HG02981 (cell line): ENCODE measurements at regions not wholly inside any gene's neighbourhood (a gene's known extent, or its start where the extent isn't known, plus 50 kb on each side); places are given as distances from the start of the nearest gene placed in this dataset.

Source experiments
- ATAC-seq: cut with Tn5 transposase; IDR thresholded peaks from one replicate; pipeline ENCODE4 v1.9.1; 2021; ENCODE audit warnings: mild to moderate bottlenecking, moderate library complexity; ENCODE audit not compliant: unreplicated experiment

DNA sequence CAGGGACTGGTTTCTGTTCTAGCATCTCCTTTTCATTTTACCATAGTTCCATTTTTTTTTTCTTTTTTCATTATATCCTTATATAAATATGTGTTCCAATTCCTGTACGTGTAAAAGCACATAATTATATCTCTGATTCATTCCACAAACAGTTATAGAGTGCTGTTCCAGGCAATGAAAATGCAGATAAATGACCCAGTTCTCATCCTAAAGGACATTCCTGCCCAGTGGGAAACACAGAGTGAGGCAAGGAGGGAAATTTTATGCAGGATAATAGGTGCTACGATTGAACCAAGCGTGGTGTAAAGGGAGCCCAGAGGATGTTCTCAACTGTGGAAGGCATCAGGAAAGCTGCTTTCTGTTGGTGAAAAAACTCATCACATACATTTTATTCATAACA, 408.1 kb downstream of the GATA3 start:
- ATAC-seq = no peak

DNA sequence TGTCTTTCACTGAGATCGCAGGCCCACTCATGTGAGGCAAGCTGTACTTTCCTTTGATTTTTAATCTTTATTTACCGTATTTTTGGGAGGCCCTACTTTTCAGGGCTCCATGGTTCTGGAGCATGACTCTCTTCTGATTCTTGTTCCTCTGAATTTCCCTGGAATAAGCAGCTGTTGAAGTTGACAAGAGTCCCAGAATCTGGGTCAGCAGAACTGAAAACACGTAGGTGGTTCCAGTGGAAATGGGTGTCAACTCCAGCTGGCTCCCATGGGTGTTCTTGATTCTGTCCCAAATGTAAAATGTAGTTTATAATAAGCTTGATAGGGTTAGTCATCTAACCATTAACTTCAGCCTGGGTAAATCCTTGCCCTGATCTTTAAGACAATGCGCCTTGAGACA, 409.4 kb downstream of the GATA3 start:
- ATAC-seq = no peak

DNA sequence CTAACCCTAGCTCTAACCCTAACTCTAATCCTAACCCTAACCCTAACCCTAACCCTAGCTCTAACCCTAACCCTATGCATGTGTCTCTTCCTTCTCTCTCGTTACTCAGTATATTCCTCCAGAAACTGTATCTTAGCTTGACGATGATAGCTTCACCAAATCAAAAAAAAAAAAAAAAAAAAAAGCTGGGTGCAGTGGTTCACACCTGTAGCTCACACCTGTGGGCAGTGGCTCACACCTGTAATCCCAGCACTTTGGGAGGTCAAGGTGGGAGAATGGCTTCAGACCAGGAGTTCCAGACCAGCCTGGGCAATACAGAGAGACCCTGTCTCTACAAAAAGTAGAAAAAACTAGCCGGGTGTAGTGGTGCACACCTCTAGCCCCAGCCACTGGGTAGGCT, 414.0 kb downstream of the GATA3 start:
- ATAC-seq = no peak

DNA sequence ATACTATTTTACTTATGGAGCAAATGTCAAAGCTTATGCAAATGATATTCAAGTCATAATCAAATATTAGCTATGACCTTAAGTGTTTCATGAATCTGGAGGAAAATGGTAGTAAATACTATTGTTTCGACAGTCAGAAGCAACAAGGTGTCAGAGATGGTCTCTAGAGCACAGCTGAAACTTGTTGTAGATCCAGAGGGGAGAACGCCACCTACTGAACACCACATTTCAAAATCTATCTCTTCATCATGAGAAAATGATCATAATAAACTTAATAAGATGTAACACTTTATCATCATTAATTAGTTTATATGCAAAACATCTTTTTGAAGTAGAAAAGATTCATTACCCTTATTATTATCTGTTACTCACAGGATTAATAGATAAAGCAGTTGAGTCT, 418.7 kb downstream of the GATA3 start:
- ATAC-seq = no peak

DNA sequence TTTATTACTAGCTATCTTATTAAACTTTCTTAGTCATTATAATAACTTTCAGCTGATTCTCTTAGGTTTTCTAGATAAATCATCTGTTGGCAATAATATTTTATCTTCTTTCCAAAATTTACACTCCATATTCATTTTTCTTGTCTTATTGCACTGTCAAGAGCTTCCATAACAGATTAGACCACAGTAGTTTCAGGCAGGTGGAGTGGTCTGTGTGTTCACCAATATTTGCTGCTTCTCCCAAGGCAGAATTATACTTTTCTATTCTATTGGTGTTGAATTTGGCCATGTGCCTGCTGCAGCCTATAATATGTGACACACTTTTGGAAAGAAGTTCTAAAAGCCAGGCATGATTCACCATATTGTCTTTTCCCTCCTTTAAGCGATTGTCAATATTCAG, 422.8 kb downstream of the GATA3 start:
- no peak for ATAC-seq

DNA sequence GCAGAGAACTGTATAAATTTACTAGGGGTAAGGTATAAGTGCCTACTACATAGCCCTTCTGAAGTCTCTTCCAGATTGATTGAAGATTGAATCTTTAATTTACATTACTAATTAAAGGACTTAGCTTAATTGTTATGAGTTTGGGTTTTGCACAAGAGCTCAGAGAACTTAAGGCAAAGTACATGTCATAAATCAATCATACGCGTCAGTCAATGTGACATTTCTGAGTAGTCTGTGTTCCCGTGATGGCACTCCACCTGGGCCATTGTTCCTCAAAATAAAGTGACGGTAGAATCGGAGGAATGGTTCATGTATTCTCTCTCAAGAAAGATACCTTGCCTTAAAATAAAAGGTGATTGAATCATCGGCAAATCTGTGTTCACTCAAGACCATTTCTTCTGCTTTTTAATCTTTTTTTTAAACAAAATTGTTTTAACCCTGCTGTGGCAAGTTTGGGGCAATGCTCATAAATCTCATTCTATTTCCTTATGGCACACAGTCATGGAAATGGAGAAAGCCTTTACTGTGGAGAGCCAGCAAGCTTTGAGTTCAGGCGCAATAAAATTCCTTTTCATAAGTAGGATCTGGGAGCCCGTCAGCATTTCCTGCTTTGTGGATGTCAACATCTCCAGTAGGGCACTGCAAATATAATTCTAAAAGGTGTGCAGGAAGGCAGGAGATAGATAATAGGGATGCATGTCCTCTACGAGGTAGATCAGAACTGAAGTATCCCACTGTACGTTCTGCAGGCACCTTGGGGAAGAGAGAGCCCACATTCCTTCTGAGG, 427.4 kb downstream of the GATA3 start:
- no peak for ATAC-seq

DNA sequence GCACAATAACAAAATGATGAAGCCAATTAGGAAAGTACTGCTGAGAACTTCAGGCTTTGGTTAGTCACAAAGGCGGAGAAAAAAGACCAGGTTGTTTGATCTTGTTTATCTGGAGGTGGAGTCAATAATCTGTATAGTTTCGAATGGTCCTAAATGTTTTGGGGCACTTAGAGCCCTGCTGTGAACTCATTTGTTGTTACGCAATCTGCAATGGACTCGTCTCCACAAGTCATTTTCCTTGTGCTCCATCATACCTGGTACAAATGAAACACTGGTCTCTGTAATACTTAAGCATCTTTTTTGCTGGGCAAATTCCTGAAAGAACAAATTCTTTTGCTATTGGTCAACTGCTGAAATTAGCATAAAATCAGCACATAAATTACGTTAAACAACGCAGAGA, 430.5 kb downstream of the GATA3 start:
- no peak for ATAC-seq

DNA sequence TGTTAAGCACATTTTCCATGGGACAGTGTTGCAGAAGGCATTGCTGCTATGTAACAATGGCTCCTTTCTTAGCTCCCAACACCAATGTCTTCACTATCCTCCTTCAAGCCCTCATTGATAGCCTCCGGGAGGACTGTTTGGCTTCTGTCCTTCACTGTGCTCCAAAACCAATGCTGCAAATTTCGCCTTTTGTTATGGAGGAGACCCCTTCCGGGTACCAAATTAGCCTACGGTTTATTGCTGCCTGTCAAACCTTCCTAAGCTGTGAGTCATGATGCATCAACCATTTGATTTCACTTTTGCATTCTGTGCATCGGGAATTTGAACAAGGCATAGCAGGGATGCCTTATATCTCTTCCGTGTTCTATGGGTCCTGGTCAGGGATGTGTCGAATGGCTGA, 432.9 kb downstream of the GATA3 start:
- ATAC-seq = no peak

DNA sequence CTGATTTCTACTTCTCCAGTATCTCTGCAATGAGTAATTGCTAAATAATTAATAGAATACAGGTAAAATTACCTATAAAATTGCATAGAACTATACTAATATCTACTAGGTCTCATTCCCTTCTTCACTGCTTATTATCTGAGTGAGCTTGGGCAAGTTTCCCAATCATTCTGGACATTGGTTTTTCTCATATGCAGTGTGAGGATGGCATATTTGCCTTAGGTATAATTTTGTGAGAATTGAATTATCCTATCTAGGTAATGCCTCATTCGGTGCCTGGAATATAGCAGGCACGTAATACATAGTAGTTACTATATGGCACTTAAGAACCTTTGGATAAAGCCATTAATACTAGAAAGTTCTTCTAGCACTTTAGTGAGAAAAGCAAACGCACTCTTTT, 434.7 kb downstream of the GATA3 start:
- ATAC-seq = no peak

DNA sequence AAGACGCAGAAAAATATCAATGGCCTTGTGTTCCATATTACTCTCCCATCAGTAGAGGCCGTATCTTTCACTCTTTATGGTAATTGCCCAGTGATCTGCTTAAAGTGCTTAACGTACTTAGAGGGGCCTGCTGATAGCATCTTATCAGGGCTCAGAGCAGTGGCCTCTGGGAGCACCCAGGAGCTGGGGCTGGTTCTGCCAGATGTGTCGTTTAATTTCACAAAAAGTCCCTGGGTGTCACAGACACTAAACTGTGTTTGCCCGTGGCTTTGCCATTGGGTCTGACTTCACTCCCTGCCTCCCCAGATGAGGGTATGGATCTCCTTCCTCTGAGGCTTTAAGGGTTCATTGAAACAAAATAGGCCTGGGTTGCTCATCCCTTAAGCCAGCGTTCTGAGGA, 435.3 kb downstream of the GATA3 start:
- no peak for ATAC-seq

DNA sequence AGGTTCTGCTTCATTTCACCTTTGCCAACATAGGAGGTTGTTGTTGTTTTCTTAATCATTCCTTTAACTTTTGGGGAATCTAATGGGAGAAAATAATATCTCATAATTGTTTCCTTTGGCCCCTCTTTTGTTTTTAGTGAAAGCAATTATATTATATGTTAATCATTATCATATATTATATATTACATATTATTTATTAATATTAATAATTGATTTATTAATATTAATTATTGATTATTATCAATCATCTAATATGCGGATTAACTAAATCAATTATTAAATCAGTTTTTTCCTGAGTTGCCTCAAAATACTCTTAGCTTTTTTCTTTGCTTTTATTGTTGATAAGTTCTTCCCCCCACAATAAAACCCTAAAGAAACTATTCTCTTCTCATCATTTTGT, 443.8 kb downstream of the GATA3 start:
- ATAC-seq = no peak

DNA sequence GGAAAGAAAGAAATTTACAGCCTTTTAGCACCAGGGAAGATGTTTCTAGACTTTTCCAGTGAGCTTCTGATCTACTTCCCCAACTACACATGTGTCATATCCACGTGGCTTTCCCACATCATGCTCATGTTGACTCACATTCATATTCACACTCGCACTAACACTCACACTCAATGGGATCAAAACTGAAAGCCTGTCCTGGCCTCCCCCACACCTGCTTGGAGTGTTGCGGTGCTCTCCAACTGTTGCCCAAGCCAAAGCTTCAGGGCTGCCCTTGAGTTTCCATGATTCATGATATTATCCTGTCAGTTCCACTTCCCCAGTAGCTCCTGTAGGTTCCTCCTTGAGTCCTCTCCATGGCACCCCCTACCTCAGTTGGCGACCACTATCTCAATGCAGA, 444.4 kb downstream of the GATA3 start:
- no peak for ATAC-seq

DNA sequence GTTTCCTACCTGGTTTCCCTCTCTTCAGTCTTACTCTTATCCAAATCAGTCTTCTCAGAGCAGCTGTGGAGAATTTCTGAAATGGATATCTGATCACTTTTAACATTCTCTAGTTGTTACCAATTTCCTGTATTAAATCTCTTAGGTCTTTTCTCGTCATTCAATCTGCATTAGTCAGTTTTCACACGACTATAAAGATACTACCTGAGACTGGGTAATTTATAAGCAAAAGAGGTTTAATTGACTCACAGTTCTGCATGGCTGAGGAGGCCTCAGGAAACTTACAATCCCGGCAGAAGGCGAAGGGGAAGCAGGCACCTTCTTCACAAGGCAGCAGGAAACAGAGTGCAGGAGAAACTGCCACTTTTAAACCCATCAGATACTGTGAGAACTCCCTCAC, 444.8 kb downstream of the GATA3 start:
- no peak for ATAC-seq

DNA sequence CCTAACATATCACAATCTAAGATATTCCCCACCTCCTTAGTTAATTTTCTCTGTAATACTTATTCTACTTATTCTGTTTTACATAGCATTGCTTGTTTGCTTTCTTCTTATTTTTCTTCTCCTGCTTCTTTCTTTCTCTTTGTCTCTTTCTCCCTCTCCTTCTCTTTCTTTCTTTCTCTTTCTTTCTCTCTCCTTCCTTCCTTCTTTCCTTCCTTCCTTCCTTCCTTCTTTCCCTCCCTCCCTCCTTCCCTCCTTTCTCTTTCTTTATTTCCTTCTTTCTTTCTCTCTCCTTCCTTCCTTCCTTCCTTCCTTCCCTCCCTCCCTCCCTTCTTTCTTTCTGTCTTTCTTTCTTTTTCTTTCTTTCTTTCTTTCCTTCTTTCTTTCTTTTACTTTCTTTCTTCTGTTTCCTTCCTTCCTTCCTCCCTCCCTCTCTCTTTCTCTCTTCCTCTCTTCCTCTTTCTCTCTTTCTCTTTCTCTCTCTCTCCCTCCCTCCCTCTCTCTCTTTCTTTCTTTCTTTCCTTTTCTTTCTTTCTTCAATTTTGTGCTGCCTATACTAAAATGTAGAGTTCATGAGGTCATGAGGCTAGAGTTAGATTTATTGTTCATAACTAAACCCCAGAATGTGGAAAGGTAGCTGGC, 445.4 kb downstream of the GATA3 start:
- ATAC-seq = no peak

DNA sequence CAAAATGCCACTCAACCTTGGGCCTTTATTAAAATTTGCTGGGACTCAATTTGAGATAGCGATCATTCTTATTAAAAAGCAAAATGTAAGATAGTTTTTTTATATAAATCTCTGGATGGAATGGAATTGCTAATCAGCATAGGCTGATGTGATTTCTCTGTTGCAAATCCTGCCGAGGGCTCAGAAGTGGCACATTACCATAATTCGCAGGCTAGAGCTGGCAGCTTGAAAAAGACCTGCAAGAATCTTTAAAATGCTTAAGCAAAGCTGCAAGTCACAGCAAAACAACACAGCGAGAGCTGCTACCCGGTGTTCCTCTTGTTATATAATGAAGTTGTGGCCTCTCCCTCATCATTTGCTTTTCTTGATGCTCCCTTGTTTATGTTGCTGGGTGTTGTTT, 448.1 kb downstream of the GATA3 start:
- ATAC-seq = no peak

DNA sequence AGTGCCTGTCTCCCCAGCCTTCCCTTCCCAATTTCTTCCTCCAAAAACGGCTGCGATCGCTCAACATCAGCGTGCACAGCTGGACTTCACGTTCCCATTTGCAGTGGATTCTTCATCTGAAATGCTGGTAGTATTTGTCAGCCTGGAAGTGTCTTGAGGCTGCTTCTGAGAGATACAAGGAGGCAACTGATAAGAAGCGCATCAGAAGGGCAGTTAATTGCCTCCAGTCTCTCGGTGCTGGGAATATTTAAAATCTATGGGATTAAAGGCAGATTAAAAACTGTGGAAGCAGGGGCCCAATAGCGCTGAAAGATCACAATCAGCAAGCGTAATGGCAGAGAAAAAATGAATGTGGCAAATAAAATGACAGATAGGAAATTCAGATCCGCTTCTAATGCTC, 450.0 kb downstream of the GATA3 start:
- ATAC-seq = no peak

DNA sequence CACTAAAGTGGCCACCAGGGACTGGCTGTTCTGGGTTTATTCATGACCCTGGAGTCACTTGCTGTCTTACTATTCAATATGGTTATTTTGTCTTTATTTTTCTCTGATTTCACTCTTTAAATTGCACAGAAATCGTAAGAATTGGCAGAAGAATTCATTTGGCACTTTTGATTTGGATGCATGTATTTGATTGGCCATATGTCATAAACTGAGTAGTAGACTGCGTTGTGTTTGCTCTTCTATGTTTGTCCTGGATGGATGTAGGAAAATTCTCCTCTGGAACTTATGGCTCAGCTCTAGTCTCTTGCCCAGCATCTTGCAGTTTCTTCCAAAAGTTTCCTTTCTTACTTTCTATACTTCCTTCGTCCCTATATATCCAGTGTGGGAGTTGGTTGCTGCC, 452.7 kb downstream of the GATA3 start:
- ATAC-seq = no peak

DNA sequence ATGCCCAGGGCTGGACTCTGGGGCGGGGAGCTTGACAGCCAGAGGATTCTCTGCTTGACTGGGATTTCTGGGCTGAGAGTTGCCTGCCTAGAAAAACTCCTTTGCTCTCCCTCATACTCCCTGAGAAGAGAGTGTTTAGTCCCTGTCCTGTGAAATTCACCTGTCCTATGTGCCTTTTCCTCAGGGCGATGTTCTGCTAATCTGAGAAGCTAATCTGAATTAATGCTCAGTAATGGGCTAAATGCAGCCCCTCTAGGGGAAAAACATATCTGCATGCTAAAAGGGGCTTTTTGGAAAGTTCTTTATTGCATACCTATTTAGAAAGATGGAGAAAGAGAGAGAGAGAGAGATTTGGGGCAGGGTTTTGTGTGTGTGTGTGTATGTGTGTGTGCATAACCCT, 454.4 kb downstream of the GATA3 start:
- no peak for ATAC-seq

DNA sequence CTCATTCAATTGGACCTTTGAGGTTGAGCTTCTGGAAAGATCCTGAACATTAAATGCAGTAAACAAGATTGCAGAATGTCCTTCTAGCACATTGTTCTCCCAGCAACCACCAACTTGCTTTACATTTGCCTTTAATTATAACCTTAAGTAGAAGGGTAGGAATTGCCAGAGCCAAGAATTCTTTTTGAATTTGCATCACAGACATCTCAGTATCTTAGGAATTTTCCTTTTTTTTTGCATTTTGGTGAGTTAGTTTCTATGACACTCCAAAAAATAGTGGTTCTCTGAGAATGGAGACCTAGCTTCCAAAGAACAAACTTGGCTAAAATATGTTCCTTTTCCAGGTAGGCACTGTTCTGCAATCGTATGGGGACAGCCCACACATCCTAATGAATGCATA, 456.0 kb downstream of the GATA3 start:
- ATAC-seq = no peak

DNA sequence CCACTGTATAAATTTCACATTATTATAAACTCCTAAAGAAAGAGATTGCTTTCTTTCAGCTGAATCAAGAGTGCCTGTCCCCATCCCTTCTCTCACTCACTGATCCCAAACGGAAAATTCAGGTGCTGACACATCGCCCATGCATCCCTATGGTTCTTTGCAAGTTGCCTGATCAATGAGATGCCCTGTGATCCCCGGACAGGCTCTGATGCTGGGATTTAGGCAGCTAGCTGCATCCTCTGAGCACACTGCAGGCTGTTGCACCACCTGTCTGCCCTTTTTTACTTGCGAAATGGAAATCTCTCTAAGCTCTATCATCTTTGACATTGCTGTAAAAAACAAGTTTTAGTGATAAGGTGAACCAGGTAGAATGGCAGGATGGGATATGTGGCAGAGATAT, 456.5 kb downstream of the GATA3 start:
- ATAC-seq = no peak

DNA sequence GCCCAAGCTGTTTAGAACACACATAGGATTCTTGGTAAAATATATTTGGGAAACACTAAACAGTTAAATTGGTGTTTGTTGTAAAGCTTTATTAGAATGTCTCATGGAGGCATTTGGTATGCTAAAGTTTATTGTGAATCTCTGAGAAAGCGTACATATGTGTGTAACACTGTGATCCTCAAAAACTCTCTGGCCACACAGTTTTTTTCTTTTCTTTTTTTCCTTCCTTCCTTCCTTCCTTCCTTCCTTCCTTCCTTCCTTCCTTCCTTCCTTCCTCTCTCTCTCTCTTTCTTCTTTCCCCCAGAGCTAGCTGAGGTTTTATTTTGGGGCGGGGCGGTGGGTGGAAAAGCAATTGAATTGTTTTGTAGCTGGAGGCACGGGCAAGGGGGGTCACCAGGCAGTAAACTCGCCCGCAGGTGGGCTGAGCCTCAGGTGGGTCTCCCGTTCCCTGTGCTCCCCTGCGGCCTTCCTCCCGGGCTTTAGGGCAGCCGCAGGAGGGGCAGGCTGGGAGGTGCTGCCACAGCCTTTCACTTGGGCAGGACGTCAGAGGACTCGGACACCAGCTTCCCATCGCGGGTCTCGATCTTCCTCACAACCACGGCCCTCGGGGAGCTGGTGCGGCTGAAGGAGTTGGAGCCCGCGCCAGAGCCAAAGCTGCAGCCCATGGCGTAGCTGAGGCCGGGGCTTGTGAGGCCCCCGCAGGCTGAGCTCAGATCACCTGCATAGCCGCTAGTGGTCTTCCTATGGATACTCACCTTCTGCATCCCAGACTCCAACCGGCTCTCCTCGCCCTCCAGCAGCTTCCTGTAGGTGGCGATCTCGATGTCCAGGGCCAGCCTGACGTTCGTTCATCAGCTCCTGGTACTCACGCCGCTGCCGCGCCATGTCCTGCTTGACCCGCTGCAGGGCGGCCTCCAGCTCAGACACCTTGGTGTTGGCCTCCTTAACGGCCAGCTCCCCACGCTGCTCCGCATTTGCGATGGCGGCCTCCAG, 459.0 kb downstream of the GATA3 start:
- ATAC-seq = no peak

DNA sequence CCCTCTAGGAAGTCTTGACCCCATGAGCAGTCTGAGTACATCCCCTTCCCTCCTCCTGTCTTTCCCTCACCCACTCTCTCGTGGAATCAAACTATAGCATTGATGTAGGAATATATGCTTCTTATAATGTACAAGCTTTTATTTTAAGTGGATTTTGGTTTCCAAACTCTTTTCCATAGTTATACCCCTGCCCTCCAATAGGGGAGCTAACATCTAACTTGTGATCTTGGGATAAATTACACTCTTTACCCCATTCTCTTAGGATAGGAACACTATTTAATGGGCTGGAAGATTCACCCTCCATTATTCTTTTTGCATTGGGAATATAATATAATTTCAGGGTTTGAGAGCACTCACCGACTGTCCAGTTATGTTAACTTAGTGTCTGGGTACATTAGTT, 465.9 kb downstream of the GATA3 start:
- ATAC-seq = no peak
